ENCODE measurements at regions not wholly inside any gene's neighbourhood (a gene's known extent, or its start where the extent isn't known, plus 50 kb on each side); places are given as distances from the start of the nearest gene placed in this dataset.

DNA sequence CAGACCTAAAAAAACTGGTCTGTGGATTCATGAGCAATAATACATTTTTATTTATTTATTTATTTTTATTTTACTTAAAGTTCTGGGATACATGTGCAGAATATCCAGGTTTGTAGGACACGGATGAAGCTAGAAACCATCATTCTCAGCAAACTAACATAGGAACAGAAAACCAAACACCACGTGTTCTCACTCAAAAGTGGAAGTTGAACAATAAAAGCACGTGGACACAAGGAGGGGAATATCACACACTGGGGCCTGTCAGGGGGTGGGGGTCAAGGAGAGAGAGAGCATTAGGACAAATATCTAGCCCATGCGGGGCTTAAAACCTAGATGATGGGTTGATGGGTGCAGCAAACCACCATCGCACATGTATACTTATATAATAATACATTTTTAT lies 705.9 kb downstream of the RAB28 start:
- TF ChIP-seq, protein P1, sequence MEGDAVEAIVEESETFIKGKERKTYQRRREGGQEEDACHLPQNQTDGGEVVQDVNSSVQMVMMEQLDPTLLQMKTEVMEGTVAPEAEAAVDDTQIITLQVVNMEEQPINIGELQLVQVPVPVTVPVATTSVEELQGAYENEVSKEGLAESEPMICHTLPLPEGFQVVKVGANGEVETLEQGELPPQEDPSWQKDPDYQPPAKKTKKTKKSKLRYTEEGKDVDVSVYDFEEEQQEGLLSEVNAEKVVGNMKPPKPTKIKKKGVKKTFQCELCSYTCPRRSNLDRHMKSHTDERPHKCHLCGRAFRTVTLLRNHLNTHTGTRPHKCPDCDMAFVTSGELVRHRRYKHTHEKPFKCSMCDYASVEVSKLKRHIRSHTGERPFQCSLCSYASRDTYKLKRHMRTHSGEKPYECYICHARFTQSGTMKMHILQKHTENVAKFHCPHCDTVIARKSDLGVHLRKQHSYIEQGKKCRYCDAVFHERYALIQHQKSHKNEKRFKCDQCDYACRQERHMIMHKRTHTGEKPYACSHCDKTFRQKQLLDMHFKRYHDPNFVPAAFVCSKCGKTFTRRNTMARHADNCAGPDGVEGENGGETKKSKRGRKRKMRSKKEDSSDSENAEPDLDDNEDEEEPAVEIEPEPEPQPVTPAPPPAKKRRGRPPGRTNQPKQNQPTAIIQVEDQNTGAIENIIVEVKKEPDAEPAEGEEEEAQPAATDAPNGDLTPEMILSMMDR (IDR thresholded peaks at IDR 0.05) = no peak
- no peak for TF ChIP-seq POLR2A (IDR thresholded peaks at IDR 0.05)

Measured in transverse colon (tissue), 3 donors.